HT1080 (cell line): ENCODE measurements at regions not wholly inside any gene's neighbourhood (a gene's known extent, or its start where the extent isn't known, plus 50 kb on each side); places are given as distances from the start of the nearest gene placed in this dataset.
A peak's percentile ranks its signal among the peaks of the same experiment; 100 is the strongest.

Experiments used
- DNase-seq: peaks from one replicate; pipeline ENCODE4 v3.0.0-alpha.2; 2015; ENCODE audit warnings: low read depth

DNA sequence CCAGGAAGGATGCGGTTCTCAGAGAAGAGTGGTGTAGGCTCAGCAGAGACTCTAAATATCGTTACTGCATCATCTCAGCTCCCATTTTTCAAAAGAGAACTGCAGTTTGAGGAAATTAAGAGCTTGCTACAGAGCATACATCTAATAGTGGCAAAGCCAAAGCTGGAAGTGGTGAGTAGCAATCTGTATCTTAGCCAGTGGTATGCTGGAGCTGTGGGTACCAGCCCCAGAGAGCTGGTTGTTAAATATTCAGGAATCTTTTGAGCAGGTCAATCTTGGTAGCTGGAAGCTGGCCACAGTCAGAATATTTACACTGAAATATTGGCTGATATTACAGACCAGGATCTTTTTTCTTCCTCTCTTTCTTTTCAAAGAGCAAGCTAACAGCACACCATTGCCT is 88.4 kb upstream of the STEAP1B start:
- DNase-seq, result no peak

DNA sequence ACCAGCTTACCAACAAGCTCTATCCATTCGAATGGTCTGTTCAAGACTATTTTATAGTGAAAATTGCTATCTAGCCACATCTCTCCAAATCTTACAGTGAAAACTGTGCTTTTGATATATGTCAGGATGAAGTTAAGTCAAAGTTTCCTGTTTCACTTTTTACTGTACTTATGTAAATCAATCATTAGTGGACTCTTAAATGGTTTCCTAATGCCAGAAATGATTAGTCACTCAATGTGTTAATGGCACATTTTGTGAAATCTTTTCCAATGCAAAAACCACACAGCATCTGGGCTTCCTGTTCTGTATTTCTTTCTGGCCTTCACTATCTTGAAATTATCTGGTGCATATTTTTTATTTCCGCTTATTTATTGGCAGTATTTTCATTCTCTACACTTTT is 87.3 kb upstream of the STEAP1B start:
- no peak for DNase-seq

DNA sequence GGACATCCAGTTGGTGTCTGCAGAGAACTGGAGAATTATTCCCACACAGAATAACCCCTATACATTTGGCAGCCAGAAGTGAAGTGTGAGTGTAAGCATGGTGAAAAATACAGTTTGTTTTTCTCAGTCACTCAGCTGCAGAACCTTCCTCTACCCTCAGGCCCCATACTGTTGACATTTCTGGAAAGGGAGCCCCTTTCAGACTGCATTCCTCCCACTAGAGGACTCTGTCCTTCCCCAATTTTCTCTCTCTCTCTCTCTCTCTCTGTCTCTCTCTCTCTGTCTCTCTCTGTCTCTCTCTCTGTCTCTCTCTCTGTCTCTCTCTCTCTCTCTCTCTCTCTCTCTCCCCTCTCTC is 86.8 kb upstream of the STEAP1B start:
- DNase-seq, result peak; percentile 59

DNA sequence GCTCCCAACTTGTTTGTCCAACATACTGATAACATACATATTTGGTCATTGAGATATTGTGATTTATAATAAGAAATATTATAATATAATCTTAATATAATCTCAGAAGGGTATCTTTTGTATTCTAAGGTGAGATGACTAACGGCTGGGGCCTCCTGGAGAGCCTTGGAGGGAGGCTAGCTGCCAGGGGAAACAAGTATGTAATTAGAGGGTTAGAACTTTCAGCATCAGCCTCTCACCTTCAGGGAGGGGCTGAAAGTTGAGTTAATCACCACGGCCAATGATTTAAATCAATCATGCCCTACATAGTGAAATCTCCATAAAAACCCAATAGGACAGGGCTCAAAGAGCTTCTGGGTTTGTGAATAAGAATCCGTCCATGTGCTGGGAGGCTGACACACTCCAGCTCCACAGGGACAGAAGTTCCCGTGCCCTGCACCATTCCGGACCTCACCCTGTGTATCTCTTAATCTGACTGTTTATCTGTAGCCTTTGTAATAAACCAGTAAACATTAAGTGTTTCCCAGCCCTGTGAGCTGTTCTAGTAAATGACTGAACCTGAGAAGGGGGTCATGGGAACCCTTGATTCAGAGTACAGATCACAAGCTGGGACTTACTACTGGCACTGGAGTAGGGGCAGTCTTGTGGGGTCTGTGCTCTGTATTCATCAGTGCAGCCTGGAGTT is 86.3 kb upstream of the STEAP1B start:
- DNase-seq, result no peak

DNA sequence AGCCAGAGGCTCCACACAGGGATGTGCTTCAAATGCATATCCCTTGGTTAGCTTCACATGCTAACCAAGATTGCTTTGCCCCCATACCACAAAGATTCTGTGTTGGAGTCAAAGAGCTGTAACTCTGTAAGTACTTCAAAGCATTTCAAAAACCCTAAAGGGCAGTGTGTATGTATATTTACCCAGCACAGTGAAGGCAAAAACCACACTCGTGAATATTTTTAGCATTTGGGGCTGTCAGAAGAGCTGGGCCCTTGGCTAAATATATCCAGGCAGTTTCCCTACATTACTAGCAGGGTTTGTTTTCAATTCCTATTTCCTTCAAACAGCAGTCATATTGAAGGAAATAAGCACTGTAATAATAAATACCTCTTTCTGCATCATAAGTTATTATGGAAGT is 84.2 kb upstream of the STEAP1B start:
- no peak for DNase-seq

DNA sequence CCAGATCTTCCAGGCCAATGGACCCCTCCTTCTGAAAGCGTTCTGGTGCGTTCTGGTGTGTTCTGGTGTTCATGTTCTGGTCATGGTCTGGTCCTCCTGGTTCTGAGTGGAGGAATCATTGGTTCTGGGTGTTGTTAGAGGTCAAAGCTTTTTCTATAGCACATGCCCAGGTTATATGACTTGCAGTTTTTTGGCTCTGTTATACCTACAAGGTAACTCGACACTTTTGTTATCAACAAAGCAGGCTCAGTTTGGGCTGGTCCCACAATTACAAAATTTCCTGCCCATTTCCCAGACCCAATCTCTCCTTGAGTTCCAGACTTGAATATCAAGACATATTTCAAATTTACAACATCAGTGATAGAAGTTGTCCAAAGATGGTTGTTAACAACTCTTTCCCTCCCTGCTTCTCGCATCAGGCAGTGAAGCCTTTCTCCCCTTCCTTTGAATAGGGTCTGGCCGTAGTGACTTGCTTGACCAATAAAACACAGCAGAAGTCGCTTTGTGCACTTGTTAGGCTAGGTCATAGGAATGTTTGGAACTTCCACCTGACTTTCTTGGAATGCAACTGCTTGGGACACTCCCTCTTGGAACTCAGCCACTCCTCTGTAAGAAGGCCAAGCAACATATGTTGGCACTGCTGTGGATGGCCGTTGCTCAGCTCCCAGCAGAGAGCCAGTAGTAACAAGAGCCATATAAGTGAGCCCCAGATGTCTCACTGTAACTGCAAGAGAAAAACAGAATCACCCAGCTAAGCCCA is 83.1 kb upstream of the STEAP1B start:
- peak; percentile 92 for DNase-seq

DNA sequence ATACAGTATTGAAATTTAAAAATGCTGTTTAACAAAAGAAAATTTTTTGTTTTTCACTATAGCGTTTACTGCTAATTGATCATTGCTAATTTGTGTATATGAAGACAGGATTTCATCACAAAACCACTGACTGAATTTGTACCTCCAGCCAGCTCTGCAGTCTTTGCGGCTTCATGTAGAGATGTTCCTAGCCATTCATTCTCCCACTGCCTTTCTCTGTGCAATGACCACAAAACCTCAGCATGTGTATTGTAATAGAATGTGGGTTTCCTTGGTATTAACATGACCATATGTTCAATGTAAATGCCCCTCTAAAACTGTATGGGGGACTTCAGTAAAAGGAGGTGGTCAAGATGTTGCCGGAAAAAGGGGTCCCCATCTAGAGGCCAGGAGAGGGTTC is 81.1 kb upstream of the STEAP1B start:
- DNase-seq, result no peak

DNA sequence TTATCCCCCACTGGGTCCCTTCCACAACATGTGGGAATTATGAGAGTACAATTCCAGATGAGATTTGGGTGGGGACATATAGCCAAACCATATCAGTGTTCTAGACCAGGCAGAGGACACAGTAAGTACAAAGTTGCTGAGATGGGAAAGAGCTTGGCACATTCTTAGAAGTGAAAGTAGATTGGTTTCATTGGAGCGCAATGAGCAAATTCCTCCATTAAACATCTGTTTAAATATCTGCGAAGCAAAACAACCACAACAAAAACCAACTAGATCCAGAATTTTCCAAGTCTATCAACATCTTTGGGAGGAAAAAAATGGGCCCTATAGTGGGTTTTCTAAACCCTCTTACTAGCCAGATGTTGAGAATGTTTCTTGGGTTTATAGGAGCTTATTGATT is 80.0 kb upstream of the STEAP1B start:
- no peak for DNase-seq

DNA sequence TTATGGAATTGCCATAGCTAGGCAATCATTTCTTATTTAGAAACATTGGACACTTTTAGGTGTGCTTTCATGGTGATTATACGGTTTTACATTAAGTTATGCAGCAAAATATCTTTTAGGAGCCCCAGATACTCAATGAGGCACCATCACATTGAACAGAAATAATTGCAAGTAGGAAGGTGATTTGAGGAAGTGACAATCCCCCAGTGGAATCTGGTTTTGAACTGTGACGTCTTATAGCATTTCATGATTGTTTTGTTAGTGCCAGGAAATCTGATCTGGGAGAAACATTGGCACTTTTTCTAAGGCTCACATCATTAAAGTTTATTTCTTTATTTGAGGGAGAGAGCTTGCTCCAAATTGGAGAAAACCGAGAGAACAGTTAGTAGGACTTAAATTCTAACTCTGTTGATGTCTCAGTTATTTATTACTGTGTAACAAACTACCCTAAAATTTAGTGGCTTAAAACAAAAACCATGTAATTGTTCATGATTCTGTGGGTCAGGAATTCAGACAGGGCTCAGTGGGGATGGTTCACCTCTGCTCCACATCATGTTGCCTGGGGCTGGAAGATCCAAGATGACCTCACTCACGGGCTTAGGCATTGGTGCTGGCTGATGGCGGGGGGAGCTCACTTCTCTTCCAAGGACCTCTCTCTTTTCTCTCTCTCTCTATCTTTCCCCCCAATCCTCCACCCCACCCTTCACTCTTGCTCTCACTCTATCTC is 78.2 kb upstream of the STEAP1B start:
- DNase-seq, result peak; percentile 88

DNA sequence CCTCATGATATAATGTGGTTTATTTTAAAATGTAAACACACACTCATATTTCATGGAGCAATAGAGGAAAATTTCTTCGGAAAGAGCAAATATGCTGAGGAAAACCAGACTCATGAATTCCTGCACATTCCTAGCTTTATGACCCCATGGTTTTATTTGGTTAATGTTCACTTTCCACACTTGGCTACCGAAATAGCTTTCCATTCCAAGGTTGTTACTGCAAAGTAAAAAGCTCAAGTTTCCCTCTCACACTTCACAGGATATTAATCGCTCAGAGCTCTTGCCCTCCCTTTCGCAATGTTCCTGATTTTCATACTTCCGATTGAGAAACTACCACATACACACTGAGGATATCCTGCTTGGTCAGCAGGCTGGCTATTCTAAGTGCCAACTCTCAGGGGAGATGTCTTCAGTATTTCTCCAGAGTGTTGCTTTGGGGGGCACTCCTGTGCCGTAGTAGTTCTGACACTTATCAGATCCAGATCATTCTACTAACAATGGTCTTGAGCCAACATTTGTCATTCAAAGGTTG is 77.5 kb upstream of the STEAP1B start:
- peak; percentile 94 for DNase-seq

DNA sequence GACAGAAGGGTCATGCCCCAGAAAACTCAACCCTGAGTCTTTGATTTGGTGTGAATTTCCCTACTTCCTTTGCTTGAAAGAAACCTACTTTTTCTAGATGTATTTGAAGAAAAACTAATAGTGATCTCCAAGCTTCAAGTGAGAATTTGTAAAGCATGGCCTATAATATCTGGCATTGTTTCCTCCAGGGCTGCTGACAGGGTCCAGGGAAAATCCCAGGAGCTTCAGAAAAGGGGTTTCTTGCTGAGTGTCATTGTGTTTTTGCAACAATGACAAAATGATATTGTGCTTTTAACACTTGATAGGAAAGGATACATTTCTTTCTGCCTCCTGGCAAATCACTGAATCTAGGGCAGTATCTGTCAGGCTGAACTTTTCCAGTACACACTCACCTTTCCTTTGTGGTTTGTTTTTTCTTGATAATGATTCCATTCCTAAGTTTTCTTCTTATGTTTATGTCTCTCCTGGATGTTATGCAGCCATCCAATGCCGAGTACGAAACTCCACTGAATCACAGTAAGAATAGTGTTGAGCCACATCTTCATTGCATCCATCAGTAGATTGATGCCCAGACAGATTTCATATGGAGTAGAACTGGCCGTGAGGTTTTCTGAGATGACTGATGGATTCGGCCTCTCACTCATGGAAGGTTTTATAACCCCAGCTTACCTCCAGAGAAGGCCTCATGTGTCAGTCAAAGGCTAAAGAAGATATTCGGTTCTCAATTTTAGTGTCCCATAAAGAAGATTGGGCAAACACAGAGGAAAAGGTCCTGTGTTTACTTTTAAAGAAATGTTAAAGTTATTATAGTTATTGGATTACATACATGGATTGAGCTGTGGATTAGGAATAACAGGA is 76.9 kb upstream of the STEAP1B start:
- no peak for DNase-seq

DNA sequence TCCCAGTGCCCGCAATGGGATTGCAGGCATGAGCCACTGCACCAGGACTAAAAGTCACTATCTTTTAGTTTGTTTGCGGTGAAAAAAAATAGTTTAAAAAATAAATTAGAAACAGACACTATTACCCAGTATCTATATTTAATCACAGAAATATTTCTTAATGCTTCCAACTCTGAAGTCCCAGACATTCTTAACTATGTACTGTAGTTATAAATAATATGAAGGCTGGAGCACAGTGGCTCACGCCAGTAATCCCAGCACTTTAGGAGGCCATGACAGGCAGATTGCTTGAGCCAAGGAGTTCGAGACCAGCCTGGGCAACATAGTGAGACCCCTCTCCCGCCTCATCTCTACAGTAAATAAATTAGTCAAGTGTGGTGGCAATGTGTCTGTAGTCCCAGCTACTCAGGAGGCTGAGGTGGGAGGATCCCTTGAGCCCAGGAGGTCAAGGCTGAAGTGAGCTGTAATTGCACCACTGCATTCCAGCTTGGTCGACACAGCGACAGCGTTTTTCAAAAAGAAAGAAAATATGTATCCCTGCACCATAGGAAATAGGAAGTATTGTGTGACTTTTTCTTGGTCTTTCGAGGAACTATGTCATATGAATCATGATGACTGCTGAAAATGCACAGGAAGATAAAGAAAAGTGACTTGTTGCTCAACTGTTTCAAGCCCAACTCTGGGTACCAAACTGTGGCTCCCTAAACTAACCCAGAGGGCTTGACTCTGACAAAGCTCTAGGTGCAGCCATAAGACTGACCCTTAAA is 74.9 kb upstream of the STEAP1B start:
- DNase-seq, result no peak

DNA sequence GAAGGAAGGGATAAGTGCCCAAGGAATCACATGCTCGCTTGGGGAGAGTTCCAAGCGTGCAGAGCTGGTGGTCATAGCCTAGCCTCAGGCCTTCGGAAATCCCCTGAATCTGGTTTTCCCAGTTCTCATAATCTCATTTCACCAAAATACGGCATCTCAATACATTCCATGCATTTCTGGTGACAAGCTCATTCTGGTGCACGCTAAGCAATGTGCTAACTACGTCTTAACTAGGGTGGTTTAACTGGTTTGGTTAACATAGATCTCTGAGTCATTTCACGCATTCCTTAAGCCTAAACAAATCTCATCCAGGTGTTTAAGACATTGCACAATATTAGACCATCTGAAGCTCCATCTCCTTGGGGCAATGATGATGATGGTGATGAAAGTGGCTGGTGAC is 72.9 kb upstream of the STEAP1B start:
- DNase-seq, result no peak

DNA sequence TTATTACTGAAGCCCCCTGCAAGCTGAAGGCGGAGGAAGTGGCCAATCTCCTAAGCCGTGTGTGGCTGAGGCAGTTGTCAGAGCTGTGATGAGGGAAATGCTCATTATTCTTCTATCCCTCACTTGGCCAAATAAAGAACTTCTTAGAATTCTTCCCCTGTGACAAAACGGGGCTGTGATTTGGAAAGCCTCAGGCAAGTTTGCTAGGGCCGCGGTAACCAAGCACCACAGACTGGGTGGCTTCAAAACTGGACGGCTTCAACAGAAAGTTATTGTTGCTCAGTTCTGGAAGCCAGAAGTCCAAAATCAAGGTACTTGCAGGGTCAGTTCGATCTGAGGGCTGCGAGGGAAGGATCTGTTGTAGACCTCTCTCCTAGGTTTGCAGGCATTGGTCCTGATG is 72.3 kb upstream of the STEAP1B start:
- DNase-seq, result no peak

DNA sequence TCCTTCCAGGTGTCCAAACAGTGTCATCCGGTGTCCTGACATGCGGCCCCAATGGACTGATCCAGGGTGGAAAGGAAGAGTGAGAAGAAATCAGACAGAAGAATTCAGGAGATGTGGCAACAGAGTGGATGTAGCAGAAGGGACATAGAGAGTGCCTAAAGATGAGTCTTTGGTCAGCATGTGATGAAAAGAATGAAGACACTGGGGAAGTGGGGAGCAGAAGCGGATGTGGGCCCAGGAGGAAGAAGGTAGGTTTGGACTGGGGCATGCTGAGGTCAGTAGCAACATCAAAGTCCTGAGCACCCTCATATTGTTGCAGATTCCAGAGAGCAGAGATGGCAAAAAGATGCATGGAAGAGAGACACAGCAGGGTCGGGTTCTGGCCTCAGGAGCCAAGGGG is 71.8 kb upstream of the STEAP1B start:
- DNase-seq, result no peak

DNA sequence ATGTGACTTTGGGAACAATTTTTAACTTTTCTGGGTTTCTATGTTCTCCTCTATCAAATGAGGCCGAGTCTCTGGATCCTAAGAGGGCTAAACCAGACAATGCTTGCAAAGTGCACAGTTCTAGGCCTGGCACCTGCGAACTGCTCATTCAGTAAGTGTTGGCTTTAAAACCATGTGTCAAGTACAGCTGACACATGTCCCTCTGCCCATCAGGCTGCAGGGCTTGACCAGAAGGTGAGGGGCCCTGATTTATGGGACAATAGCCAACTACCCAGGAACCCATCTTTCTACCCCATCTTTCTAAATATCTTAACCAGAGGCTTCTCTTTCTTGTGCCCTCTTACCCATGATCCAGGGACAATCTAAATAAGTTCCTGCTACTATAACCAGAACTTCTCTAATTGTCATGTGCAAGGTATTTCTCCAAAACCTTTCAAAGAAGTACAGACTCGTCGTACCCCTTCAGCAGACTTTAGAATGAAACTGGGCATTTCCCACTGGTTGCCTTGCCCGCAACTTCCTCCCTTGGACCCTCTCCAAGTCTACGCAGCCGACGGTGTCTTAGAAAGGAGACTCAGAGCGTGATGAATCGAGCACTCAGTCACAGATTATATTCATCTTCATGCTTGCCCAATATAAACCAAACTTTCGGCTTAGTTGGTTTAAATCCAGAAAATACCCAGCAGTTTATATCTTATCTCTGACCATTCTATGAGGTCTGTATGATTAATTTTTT is 69.8 kb upstream of the STEAP1B start:
- DNase-seq, result peak; percentile 67

DNA sequence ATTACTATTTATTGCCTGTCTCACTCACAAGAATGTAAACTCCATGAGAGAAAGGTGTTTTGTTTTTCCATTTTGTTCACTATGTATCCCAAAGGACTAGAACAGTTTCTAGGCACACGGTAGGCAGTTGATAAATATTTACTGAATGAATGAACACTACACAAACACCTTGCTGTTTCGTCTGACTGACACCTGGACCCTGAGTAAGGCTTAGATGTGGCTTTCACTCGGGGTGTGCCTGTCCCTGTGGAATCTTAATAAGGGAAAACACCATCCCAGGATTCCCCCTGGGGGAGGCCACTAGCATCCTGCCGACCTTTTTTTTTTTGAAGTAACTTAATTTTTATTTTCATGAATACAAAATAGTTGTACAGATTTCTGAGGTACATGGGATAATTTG is 66.6 kb upstream of the STEAP1B start:
- DNase-seq, result no peak

DNA sequence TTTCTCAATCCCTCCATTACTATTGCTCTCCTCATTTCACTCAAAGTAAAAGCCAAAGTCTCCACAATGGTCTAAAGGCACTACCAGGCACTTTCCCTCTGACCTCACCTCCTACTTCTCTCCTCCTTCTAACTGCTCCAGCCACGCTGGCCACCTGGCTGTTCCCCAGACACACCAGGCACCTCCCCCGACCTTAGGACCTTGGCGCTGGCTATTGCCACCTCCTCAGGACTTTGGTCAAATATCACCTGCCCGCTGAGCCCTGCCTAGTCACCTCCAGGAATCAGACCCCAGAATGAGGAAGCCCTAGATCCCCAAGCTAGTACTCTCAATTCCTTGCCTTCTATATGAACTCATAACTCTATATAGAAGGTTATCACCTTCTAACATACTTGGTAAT is 66.2 kb upstream of the STEAP1B start:
- DNase-seq, result no peak

DNA sequence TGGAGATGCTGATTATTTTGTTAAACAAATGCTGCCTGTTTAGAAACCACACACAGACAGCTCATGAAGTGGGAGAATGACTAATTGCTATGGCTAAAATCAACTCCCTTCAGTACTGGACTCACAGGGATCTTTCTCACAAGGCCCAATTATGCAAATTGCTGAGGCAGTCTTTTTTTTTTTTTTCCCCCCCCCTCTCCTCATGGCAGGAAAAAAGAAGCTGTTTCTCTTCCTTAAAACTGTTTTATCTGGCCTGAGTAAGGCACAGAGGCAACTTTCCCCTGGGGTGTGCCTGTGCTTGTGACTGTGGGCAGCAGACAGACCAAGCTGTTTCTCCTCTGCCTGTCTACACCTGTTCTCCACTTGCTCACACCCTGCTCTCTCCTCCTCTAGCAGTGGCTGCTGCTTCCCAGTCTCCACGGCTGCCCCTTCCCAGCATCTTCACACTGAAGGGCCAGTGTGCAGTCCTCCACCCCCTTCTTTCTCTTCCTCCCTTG is 65.4 kb upstream of the STEAP1B start:
- peak; percentile 90 for DNase-seq
